T-cell (primary cell): ENCODE measurements at regions not wholly inside any gene's neighbourhood (a gene's known extent, or its start where the extent isn't known, plus 50 kb on each side); places are given as distances from the start of the nearest gene placed in this dataset.

Experiments
- ATAC-seq, 4 experiments: fragments of 200-7000 bp in 3 of 4; fragments of 150-1000 bp in 1 of 4; cut with Tn5 transposase; replicated peaks in 1 of 4; 1 replicate in 3 of 4; 2 replicates in 1 of 4; pipeline ENCODE4 v1.10.0; 2021; ENCODE audit warnings: moderate library complexity in 3 of 4, mild to moderate bottlenecking in 2 of 4, moderate number of reproducible peaks in 1 of 4
- CTCF ChIA-PET, 2 donors: fragments of 300-600 bp; sonication (Branson Sonifier 250); formaldehyde crosslinking; loops; one replicate each; lab custom pipeline; 2022; ENCODE audit warnings: antibody characterized with exemption in 2 of 2; lab: Charles Lee
- POLR2A ChIA-PET, 2 donors: fragments of 300-600 bp; sonication (Branson Sonifier 250); formaldehyde crosslinking; loops; one replicate each; lab custom pipeline; 2022; ENCODE audit warnings: antibody characterized with exemption in 2 of 2; lab: Charles Lee
- DNase-seq, 35 experiments: peaks; one replicate each; pipeline versions ENCODE4 v3.0.0 to v3.0.0-alpha.2; 2013 to 2023
- H3K27ac ChIP-seq: one replicate; pipeline ENCODE4 v1.5.1; 2013; ENCODE audit warnings: low read length
- H3K27me3 ChIP-seq, 2 experiments: replicated peaks in 1 of 2; 1 replicate in 1 of 2; 2 replicates in 1 of 2; pipeline versions ENCODE4 v1.6.1 to v1.7.0; 2013; ENCODE audit warnings: low read length in 1 of 2, mixed read lengths in 1 of 2; ENCODE audit not compliant: control insufficient read depth in 2 of 2, insufficient read depth in 2 of 2; ENCODE audit errors: extremely low read depth in 1 of 2
- H3K36me3 ChIP-seq, 2 donors: 1 replicate in 1 of 2; 2 replicates in 1 of 2; pipeline versions ENCODE4 v1.6.1 to v1.7.0; 2013; ENCODE audit warnings: low read length in 1 of 2; ENCODE audit not compliant: control insufficient read depth in 2 of 2, insufficient read depth in 1 of 2; ENCODE audit errors: extremely low read depth in 1 of 2
- H3K4me1 ChIP-seq, 2 experiments: 1 replicate in 1 of 2; 2 replicates in 1 of 2; pipeline versions ENCODE4 v1.6.1 to v1.7.0; 2013; ENCODE audit warnings: low read length in 2 of 2, mixed read lengths in 1 of 2; ENCODE audit not compliant: insufficient read depth in 2 of 2, control insufficient read depth in 1 of 2; ENCODE audit errors: extremely low read depth in 1 of 2
- H3K4me3 ChIP-seq, 2 donors: 1 replicate in 1 of 2; 2 replicates in 1 of 2; pipeline versions ENCODE4 v1.5.1 to v1.7.0; 2013; ENCODE audit warnings: mild to moderate bottlenecking in 2 of 2, low read length in 1 of 2, moderate library complexity in 1 of 2; ENCODE audit not compliant: control insufficient read depth in 1 of 2; ENCODE audit errors: extremely low read depth in 1 of 2
- H3K9me3 ChIP-seq: 2 replicates; pipeline ENCODE4 v1.7.0; 2013
- H3K27ac Mint-ChIP-seq, 2 donors: one replicate each; pipeline ENCODE4 v1.8.0; 2020 to 2021; ENCODE audit warnings: mild to moderate bottlenecking in 2 of 2, mixed read lengths in 2 of 2
- H3K27me3 Mint-ChIP-seq, 2 donors: one replicate each; pipeline ENCODE4 v1.8.0; 2021 to 2022; ENCODE audit warnings: mixed read lengths in 2 of 2
- H3K36me3 Mint-ChIP-seq: one replicate; pipeline ENCODE4 v1.8.0; 2021; ENCODE audit warnings: mixed read lengths
- H3K4me1 Mint-ChIP-seq, 3 donors: one replicate each; pipeline ENCODE4 v1.8.0; 2020 to 2022; ENCODE audit warnings: mixed read lengths in 3 of 3, mild to moderate bottlenecking in 1 of 3
- H3K4me3 Mint-ChIP-seq, 3 donors: one replicate each; pipeline ENCODE4 v1.8.0; 2020 to 2022; ENCODE audit warnings: mild to moderate bottlenecking in 3 of 3, mixed read lengths in 3 of 3, moderate library complexity in 3 of 3
- H3K9me3 Mint-ChIP-seq, 3 donors: one replicate each; pipeline ENCODE4 v1.8.0; 2020 to 2022; ENCODE audit warnings: mixed read lengths in 3 of 3
- WGBS: methylation state at CpG from one replicate; pipeline ENCODE4 v1.1.5; 2013; ENCODE audit warnings: missing lambda C conversion rate; ENCODE audit not compliant: insufficient coverage; 5-methylcytosine and 5-hydroxymethylcytosine counted together

GRCh38 chr14:71382315-71382714 lies 475.1 kb downstream of the PCNX1 start:
- peaks cover 40 to 65% (median 57%) of the 10 kb centered on the region in 3 donors for H3K4me1 Mint-ChIP-seq
- peaks cover 0 to 6% (median 5%) of the 10 kb centered on the region in 3 donors for H3K9me3 Mint-ChIP-seq
- ChIA-PET POLR2A (interaction anchor here in 1 of 2 donors (0.6 kb wide), 1 partner anchor 26 kb away, joined by 3 read pairs; no protein-coding TSS in a partner anchor), CTCF (no interaction called here)
- Histone ChIP-seq H3K27me3 (no peaks in the 10 kb centered on the region), H3K4me1 (no peaks in the 10 kb centered on the region), H3K9me3 (no peaks in the 10 kb centered on the region), H3K27ac (no peak overlapping the region), H3K36me3 (no peaks in the 10 kb centered on the region), H3K4me3 (no peak overlapping the region)
- no peak overlapping the region for H3K27ac Mint-ChIP-seq
- no peak for DNase-seq
- peaks cover 33% of the 10 kb centered on the region for H3K36me3 Mint-ChIP-seq
- 100% methylated on average over 2 of the region's 6 CpGs for WGBS
- H3K4me3 Mint-ChIP-seq = no peak overlapping the region
- no peak for ATAC-seq
- no peaks in the 10 kb centered on the region for H3K27me3 Mint-ChIP-seq

DNA sequence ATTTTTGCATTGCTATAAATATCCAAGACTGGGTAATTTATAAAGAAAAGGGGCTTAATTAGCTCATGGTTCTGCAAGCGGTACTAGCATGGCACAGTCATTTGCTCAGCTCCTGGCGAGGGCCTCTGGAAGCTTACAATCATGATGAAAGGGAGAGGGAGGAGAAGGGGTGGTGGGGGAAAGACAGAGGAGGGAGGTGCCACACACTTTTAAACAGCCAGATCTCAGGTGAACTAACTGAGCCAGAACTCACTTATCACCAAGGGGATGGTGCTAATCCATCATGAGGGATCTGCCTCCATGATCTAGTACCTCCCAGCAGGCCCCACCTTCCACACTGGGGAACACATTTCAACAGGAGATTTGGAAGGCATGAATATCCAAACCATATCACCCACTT lies 476.3 kb downstream of the PCNX1 start:
- CTCF ChIA-PET = interaction anchor here in 1 of 2 donors (0.6 kb wide), 1 partner anchor 71 kb away, joined by 3 read pairs; no protein-coding TSS in a partner anchor
- Histone ChIP-seq H3K4me3 (no peak overlapping the region), H3K9me3 (no peaks in the 10 kb centered on the region), H3K27ac (no peak overlapping the region), H3K36me3 (no peaks in the 10 kb centered on the region), H3K27me3 (no peaks in the 10 kb centered on the region), H3K4me1 (no peaks in the 10 kb centered on the region)
- POLR2A ChIA-PET = no interaction called here
- WGBS = 86% methylated on average over 1 of the region's 2 CpGs
- Mint-ChIP-seq H3K27me3 (no peaks in the 10 kb centered on the region), H3K9me3 (no peaks in the 10 kb centered on the region), H3K36me3 (peaks cover 26% of the 10 kb centered on the region), H3K4me1 (peaks cover 39 to 56% (median 55%) of the 10 kb centered on the region in 3 donors), H3K27ac (no peak overlapping the region), H3K4me3 (no peak overlapping the region)
- ATAC-seq (no peak), DNase-seq (no peak)

DNA sequence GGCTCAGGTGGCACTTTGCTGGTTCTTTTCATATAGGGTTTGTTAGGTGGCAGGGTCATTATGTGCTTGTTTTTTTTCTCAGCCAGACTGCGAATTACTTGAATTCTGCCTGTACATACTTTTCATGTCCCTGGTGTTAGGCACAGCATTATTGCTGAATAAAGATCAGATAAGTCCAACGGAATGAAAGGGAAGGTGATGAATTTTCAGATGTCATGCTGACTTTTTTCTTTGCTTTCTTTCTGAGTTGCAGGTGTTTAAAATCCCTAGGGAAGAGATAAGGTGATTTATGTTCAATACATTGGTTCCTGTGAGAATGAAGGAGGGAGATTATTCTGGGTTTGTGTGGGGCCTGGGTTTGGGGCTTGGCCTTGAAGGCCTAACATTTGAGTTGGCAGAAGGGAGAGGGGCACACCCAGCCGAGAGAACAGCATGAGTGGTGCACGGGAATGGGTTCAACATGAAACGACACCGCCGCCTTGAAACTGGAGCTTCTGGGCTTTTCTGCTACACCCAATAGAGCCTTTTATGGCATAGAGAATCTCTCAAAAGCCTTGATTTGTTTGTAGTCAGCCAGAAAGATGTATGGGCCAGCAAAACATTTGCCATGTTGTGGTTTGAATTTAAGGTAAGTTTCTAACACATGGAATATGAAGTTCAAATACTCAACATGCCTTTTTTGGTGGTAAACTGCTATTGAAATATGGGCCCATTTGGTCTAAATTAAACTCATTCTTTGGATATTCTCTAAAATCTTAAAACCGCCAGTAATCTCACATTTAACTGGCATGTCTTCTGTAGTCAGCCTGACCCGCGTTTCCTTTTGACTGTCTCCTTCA lies 477.0 kb downstream of the PCNX1 start:
- WGBS = 99% methylated on average over 10 of the region's 10 CpGs
- Histone ChIP-seq H3K4me1 (peaks cover 0 to 2% of the 10 kb centered on the region in 2 experiments), H3K36me3 (no peaks in the 10 kb centered on the region), H3K27ac (no peak overlapping the region), H3K4me3 (no peak overlapping the region), H3K9me3 (no peaks in the 10 kb centered on the region), H3K27me3 (no peaks in the 10 kb centered on the region)
- ATAC-seq (no peak), DNase-seq (no peak)
- Mint-ChIP-seq H3K36me3 (peaks cover 26% of the 10 kb centered on the region), H3K4me3 (no peak overlapping the region), H3K9me3 (no peaks in the 10 kb centered on the region), H3K4me1 (peaks cover 39 to 57% (median 56%) of the 10 kb centered on the region in 3 donors), H3K27ac (no peak overlapping the region), H3K27me3 (no peaks in the 10 kb centered on the region)
- ChIA-PET POLR2A (no interaction called here), CTCF (no interaction called here)

DNA sequence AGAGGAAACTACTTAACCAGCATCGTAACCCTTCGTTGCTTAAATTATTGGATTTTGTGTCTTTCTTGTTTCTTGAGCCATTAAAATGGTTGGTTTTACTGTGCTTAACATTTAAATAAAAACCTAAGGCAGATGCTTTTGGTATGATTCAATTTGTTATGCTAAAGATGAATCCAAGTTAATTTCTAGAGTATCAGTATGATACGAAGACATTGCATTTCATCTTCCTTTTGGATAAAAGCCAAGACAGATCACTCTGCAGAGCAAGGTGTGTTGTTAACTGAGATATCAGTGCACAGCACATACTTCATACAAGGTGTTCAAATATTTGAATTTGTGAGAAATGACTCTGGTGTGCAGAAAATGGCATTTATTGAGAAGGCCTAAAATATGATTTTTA lies 480.5 kb downstream of the PCNX1 start:
- Histone ChIP-seq H3K9me3 (no peaks in the 10 kb centered on the region), H3K4me3 (no peak overlapping the region), H3K4me1 (peaks cover 0 to 2% of the 10 kb centered on the region in 2 experiments), H3K36me3 (no peaks in the 10 kb centered on the region), H3K27me3 (no peaks in the 10 kb centered on the region), H3K27ac (no peak overlapping the region)
- ATAC-seq (no peak), DNase-seq (no peak)
- no peak overlapping the region for H3K27ac Mint-ChIP-seq
- no peaks in the 10 kb centered on the region for H3K9me3 Mint-ChIP-seq
- no peaks in the 10 kb centered on the region for H3K27me3 Mint-ChIP-seq
- H3K4me1 Mint-ChIP-seq = peaks cover 32 to 53% (median 47%) of the 10 kb centered on the region in 3 donors
- POLR2A ChIA-PET = no interaction called here
- peaks cover 19% of the 10 kb centered on the region for H3K36me3 Mint-ChIP-seq
- no CpG with 5 or more reads among the region's 3 CpGs for WGBS
- CTCF ChIA-PET = no interaction called here
- H3K4me3 Mint-ChIP-seq = no peak overlapping the region

GRCh38 chr14:71388336-71388735 lies 481.1 kb downstream of the PCNX1 start:
- peaks cover 30 to 47% (median 43%) of the 10 kb centered on the region in 3 donors for H3K4me1 Mint-ChIP-seq
- no peaks in the 10 kb centered on the region for H3K9me3 ChIP-seq
- no peaks in the 10 kb centered on the region for H3K27me3 Mint-ChIP-seq
- peaks cover 19% of the 10 kb centered on the region for H3K36me3 Mint-ChIP-seq
- H3K36me3 ChIP-seq = no peaks in the 10 kb centered on the region
- H3K4me1 ChIP-seq = peaks cover 0 to 2% of the 10 kb centered on the region in 2 experiments
- DNase-seq (no peak), ATAC-seq (no peak)
- ChIA-PET CTCF (no interaction called here), POLR2A (interaction anchor here in 1 of 2 donors (0.5 to 0.9 kb wide), 2 partner anchors 10 to 12 kb away, joined by 3 to 4 read pairs; no protein-coding TSS in a partner anchor)
- H3K27ac Mint-ChIP-seq = no peak overlapping the region
- no peak overlapping the region for H3K4me3 ChIP-seq
- H3K9me3 Mint-ChIP-seq = no peaks in the 10 kb centered on the region
- 100% methylated on average over 1 of the region's 6 CpGs for WGBS
- H3K27me3 ChIP-seq = no peaks in the 10 kb centered on the region
- H3K4me3 Mint-ChIP-seq = no peak overlapping the region
- H3K27ac ChIP-seq = no peak overlapping the region

DNA sequence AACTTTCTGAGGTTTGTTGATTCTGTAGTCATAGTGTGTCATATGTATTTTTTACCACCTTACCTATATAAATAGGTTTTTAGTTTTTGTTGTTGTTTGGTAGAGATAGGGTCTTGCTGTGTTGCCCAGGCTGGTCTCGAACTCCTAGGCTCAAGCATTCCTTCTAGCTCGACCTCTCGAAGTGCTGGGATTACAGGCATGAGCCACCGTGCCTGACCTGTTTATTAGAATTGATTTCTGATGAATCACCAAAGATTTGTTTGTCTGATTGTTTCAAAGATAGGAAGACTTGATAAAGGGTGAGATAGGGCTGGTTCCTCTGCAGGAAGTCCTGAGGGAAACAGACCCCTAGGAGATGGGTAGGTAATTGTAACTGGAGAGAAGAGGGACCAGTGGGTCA lies 481.6 kb downstream of the PCNX1 start:
- no peaks in the 10 kb centered on the region for H3K36me3 ChIP-seq
- ATAC-seq (no peak), DNase-seq (no peak)
- CTCF ChIA-PET = no interaction called here
- Mint-ChIP-seq H3K36me3 (peaks cover 19% of the 10 kb centered on the region), H3K4me3 (no peak overlapping the region), H3K9me3 (no peaks in the 10 kb centered on the region), H3K4me1 (peaks cover 29 to 42% (median 39%) of the 10 kb centered on the region in 3 donors), H3K27me3 (no peaks in the 10 kb centered on the region), H3K27ac (no peak overlapping the region)
- no peak overlapping the region for H3K4me3 ChIP-seq
- H3K9me3 ChIP-seq = no peaks in the 10 kb centered on the region
- WGBS = 97% methylated on average over 4 of the region's 4 CpGs
- H3K4me1 ChIP-seq = peaks cover 0 to 2% of the 10 kb centered on the region in 2 experiments
- no peak overlapping the region for H3K27ac ChIP-seq
- POLR2A ChIA-PET = interaction anchor here in 1 of 2 donors (0.5 to 0.9 kb wide), 2 partner anchors 10 to 12 kb away, joined by 3 to 4 read pairs; no protein-coding TSS in a partner anchor
- no peaks in the 10 kb centered on the region for H3K27me3 ChIP-seq
